MM.1S (cell line): ENCODE measurements at regions not wholly inside any gene's neighbourhood (a gene's known extent, or its start where the extent isn't known, plus 50 kb on each side); places are given as distances from the start of the nearest gene placed in this dataset.

Experiments used
- DNase-seq: peaks from one replicate; pipeline ENCODE4 v3.0.0-alpha.2; 2015
- H2AFZ ChIP-seq: fragments of 300-600 bp; sonication (generic); 2 replicates; pipeline ENCODE4 v1.6.0; 2016; ENCODE audit warnings: antibody characterized with exemption, low read length
- H3F3A ChIP-seq: fragments of 300-600 bp; sonication (generic); 2 replicates; pipeline ENCODE4 v1.6.1; 2016; ENCODE audit warnings: mild to moderate bottlenecking, antibody characterized with exemption, low read length, moderate library complexity, mixed read lengths; ENCODE audit not compliant: insufficient read depth
- H3K27ac ChIP-seq: fragments of 300-600 bp; sonication (generic); 2 replicates; pipeline ENCODE4 v1.5.1; 2016; ENCODE audit warnings: mild to moderate bottlenecking, low read length
- H3K27me3 ChIP-seq: fragments of 300-600 bp; sonication (generic); replicated peaks from 2 replicates; pipeline ENCODE4 v1.6.0; 2016; ENCODE audit warnings: low read length; ENCODE audit not compliant: insufficient read depth
- H3K36me3 ChIP-seq: fragments of 300-600 bp; sonication (generic); replicated peaks from 2 replicates; pipeline ENCODE4 v1.6.1; 2016; ENCODE audit warnings: mild to moderate bottlenecking, low read length, mixed read lengths; ENCODE audit not compliant: insufficient read depth
- H3K4me1 ChIP-seq: fragments of 300-600 bp; sonication (generic); 2 replicates; pipeline ENCODE4 v1.6.1; 2016; ENCODE audit warnings: low read length, mixed read lengths
- H3K4me2 ChIP-seq: fragments of 300-600 bp; sonication (generic); 2 replicates; pipeline ENCODE4 v1.6.0; 2016; ENCODE audit warnings: low read depth, low read length
- H3K4me3 ChIP-seq: fragments of 300-600 bp; sonication (generic); 2 replicates; pipeline ENCODE4 v1.5.1; 2016; ENCODE audit warnings: low read length, mixed read lengths
- H3K79me2 ChIP-seq: fragments of 300-600 bp; sonication (generic); 2 replicates; pipeline ENCODE4 v1.6.1; 2016; ENCODE audit warnings: mixed run types, low read length, mixed read lengths
- H3K9ac ChIP-seq: fragments of 300-600 bp; sonication (generic); 2 replicates; pipeline ENCODE4 v1.6.1; 2016; ENCODE audit warnings: low read length, mixed read lengths
- H3K9me2 ChIP-seq: fragments of 300-600 bp; sonication (generic); replicated peaks from 2 replicates; pipeline ENCODE4 v1.6.1; 2016; ENCODE audit warnings: mild to moderate bottlenecking, low read length, mixed read lengths; ENCODE audit not compliant: insufficient read depth
- H3K9me3 ChIP-seq: fragments of 300-600 bp; sonication (generic); replicated peaks from 2 replicates; pipeline ENCODE4 v1.6.1; 2016; ENCODE audit warnings: mild to moderate bottlenecking, low read length, mixed read lengths; ENCODE audit not compliant: insufficient read depth
- H4K20me1 ChIP-seq: fragments of 300-600 bp; sonication (generic); 2 replicates; pipeline ENCODE4 v1.6.1; 2016; ENCODE audit warnings: mild to moderate bottlenecking, low read length, moderate library complexity, mixed read lengths; ENCODE audit not compliant: insufficient read depth
- EZH2 ChIP-seq: fragments of 300-600 bp; sonication (generic); optimal IDR thresholded peaks from 2 replicates; pipeline ENCODE3; 2017; ENCODE audit warnings: low read depth, mild to moderate bottlenecking, antibody characterized with exemption, low read length, mixed read lengths
- EZH2phosphoT487 ChIP-seq: fragments of 300-600 bp; sonication (generic); IDR thresholded peaks from 2 replicates; pipeline ENCODE4 v1.6.1; 2018; ENCODE audit warnings: antibody characterized with exemption, low read length
- TF ChIP-seq, protein P1 (sequence below): fragments of 300-600 bp; sonication (generic); IDR thresholded peaks from 2 replicates; pipeline ENCODE4 v1.5.1; 2016; ENCODE audit warnings: antibody characterized with exemption, low read length, mixed read lengths

GRCh38 chr2:5329763-5330162, 362.4 kb upstream of the SOX11 start:
- Histone ChIP-seq H3K4me2 (no peak overlapping the region), H3K36me3 (no peaks in the 10 kb centered on the region), H3K4me1 (no peaks in the 10 kb centered on the region), H3K4me3 (no peak overlapping the region), H3K9ac (no peak overlapping the region), H3K9me3 (no peaks in the 10 kb centered on the region), H3F3A (no peaks in the 10 kb centered on the region), H3K79me2 (no peaks in the 10 kb centered on the region), H3K27me3 (no peaks in the 10 kb centered on the region), H4K20me1 (no peaks in the 10 kb centered on the region), H3K9me2 (no peaks in the 10 kb centered on the region), H2AFZ (no peak overlapping the region), H3K27ac (no peak overlapping the region)
- TF ChIP-seq EZH2: no peak
- TF ChIP-seq EZH2phosphoT487: no peak
- TF ChIP-seq, protein P1, sequence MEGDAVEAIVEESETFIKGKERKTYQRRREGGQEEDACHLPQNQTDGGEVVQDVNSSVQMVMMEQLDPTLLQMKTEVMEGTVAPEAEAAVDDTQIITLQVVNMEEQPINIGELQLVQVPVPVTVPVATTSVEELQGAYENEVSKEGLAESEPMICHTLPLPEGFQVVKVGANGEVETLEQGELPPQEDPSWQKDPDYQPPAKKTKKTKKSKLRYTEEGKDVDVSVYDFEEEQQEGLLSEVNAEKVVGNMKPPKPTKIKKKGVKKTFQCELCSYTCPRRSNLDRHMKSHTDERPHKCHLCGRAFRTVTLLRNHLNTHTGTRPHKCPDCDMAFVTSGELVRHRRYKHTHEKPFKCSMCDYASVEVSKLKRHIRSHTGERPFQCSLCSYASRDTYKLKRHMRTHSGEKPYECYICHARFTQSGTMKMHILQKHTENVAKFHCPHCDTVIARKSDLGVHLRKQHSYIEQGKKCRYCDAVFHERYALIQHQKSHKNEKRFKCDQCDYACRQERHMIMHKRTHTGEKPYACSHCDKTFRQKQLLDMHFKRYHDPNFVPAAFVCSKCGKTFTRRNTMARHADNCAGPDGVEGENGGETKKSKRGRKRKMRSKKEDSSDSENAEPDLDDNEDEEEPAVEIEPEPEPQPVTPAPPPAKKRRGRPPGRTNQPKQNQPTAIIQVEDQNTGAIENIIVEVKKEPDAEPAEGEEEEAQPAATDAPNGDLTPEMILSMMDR: no peak
- DNase-seq: no peak

GRCh38 chr2:5330961-5331360, 361.2 kb upstream of the SOX11 start:
- no peaks in the 10 kb centered on the region for H3F3A ChIP-seq
- TF ChIP-seq EZH2 (no peak), EZH2phosphoT487 (no peak)
- TF ChIP-seq, protein P1: no peak
- no peaks in the 10 kb centered on the region for H3K27me3 ChIP-seq
- no peaks in the 10 kb centered on the region for H3K9me3 ChIP-seq
- H3K4me3 ChIP-seq: no peak overlapping the region
- no peak for DNase-seq
- no peak overlapping the region for H3K9ac ChIP-seq
- H3K4me1 ChIP-seq: no peaks in the 10 kb centered on the region
- no peaks in the 10 kb centered on the region for H4K20me1 ChIP-seq
- H3K36me3 ChIP-seq: no peaks in the 10 kb centered on the region
- no peak overlapping the region for H3K27ac ChIP-seq
- no peak overlapping the region for H3K4me2 ChIP-seq
- no peaks in the 10 kb centered on the region for H3K9me2 ChIP-seq
- no peak overlapping the region for H2AFZ ChIP-seq
- H3K79me2 ChIP-seq: no peaks in the 10 kb centered on the region

GRCh38 chr2:5332925-5333324, 359.3 kb upstream of the SOX11 start:
- H3K27me3 ChIP-seq: no peaks in the 10 kb centered on the region
- H3K79me2 ChIP-seq: no peaks in the 10 kb centered on the region
- H3K4me2 ChIP-seq: no peak overlapping the region
- H3K36me3 ChIP-seq: no peaks in the 10 kb centered on the region
- no peaks in the 10 kb centered on the region for H3K4me1 ChIP-seq
- H3K9ac ChIP-seq: no peak overlapping the region
- H3K9me2 ChIP-seq: no peaks in the 10 kb centered on the region
- no peak overlapping the region for H3K4me3 ChIP-seq
- no peaks in the 10 kb centered on the region for H3K9me3 ChIP-seq
- H3F3A ChIP-seq: no peaks in the 10 kb centered on the region
- no peaks in the 10 kb centered on the region for H4K20me1 ChIP-seq
- TF ChIP-seq EZH2: no peak
- TF ChIP-seq, protein P1: no peak
- no peak for TF ChIP-seq EZH2phosphoT487
- H3K27ac ChIP-seq: no peak overlapping the region
- DNase-seq: no peak
- H2AFZ ChIP-seq: no peak overlapping the region
